NCI-H2081 (cell line): ENCODE measurements at regions not wholly inside any gene's neighbourhood (a gene's known extent, or its start where the extent isn't known, plus 50 kb on each side); places are given as distances from the start of the nearest gene placed in this dataset.
"Not testable (repeated sequence)": the region's sequence is repeated elsewhere in the genome, so short reads cannot be mapped to it uniquely, and the experiment has no call there.

Experiments
- DNase-seq, 2 experiments: peaks; one replicate each; lab custom pipeline; 2025; lab: John Stamatoyannopoulos, UW

DNA sequence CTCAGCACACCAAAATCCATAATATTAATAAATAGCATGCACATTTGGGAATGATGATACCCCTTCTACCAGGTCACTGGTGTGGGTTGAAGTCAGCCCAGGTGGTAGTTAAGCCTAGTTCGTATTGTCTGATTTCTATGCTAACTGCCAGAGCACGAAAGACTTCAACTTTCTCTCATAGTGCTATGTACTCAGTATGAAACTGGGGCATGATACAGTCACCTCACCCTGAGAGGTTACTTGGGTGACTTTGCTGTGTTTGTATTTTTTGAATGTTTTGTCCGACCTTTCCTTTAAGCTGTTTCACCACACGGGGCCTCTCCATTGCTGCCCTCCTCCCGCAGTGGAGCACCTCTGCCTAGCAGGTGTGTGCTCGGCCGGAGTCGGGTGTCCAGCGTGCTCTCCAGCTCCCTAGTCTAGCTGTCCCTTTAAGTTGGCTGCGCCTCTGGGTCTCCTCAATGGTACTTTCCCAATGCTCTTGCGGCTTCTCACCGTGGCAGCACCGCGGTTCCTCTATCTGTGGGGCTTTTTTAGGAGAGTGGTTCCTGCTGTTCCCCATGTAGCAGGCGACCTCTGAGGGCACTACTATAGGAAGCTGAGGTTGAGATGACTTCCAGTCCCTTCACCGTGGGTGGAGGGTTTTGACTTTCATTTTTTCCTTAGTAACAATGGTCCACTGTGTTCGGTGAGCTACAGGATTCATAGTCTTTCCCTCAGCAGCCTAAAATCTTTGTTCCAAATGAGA is 524.0 kb upstream of the PFKP start:
- DNase-seq = no peak

DNA sequence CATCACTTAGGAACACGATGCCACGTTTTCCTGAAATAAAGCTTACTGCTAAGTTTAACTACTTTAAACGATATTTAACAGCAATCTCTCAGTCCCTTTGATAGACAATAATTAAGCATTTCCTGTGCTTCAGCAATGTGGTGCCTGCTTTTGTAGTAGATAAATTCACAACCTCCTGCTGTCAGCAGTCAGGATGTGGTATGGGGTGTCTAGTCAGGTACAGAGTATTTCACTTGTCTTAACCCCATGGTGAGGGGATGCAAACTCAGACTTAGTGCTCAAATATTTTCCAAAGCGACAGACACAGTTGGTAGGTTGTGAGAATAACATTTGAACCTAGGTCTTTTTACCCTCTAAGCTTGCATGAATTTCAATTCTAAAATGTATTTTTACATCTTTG is 526.2 kb upstream of the PFKP start:
- peak in 1 of 2 experiments; percentile 9 for DNase-seq

DNA sequence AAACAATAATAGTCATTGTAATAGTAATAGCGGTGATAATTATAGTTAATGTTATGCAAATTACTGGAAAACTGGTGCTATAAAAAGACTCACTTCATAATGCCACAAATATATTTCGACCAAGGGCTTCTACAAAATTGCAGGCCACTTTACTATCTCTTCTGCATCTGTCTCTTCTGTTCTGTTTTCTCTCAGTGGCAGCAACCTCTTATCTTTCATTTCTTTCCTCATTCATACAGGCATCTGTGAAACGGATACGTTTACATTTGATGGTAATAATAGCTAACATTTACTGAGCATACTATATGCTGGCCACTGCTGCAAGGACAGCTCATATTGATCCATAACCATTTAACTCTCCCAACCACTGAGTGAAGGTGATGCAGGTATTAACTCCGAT is 537.4 kb upstream of the PFKP start:
- no peak for DNase-seq

DNA sequence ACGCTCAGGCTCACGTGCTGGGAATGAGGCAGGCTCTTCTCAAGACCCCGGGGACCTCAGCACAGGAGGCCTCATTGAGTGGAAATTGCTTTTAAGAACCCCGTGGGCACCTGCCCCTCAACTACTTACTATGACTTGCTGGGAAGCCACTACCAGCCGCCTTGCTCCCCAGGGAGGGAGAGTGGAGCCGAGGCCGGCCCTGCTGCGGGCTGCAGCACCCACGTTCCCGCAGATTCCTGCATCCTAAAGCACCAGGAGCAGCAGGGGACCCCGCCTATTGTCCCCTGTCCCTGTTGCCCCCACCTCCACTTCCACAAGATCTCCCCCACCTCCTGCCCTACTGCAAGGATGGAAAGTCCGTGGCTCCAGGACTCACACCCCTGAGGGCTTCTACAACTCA is 541.6 kb upstream of the PFKP start:
- no peak for DNase-seq

DNA sequence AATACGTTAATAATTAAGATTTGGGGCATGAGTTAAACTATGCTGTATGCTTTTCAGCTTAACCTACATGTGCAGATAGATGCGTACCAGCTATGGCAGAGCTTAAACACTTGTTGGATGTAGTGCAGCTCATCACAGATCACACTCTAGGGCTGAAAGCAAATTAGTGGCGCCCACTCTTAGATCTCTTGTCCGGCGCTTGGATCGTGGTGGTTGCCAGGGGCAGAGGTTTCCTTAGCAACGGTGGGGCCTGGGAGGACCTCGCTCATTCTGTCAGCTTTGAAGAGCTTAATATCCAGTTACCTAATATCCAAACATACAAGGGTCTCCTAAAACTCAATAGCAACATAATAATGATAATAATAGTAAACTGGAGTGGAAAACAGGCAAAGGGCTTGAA is 548.2 kb upstream of the PFKP start:
- DNase-seq = no peak

DNA sequence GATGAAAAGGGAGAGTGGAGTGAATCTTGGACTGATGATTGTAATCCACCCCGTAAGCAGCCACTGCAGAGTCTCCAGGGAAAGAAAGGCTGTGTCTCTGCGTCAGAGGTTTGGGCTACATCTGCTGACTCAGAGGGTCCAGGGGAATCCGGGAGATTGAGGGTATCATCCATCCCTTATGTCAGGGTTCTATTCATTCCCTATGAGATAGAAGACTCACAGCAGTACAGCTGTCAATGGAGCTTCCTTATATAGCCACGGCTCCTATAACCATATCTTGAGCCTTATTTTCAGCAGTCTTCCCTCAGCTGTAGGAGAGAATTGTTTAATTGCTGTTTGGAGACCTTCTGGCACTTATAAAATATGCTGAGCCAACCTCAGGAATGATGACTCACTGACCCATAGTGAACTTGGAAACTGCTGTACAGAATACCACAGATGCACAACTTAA is 558.2 kb upstream of the PFKP start:
- DNase-seq = no peak

DNA sequence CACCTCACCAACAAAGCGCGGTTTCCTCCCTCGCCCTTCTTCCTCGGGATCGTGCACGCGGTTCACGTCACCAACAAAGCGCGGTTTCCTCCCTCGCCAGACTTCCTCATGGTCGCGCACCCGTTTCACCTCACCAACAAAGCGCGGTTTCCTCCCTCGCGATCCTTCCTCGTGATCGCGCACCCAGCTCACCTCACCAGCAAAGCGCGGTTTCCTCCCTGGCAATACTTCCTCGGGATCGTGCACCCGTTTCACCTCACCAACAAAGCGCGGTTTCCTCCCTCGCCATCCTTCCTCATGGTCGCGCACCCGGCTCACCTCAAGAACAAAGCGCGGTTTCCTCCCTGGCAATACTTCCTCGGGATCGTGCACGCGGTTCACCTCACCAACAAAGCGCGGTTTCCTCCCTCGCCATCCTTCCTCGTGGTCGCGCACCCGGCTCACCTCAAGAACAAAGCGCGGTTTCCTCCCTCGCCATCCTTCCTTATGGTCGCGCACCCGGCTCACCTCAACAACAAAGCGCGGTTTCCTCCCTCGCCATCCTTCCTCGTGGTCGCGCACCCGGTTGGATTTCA is 565.9 kb upstream of the PFKP start:
- not testable (repeated sequence) for DNase-seq

DNA sequence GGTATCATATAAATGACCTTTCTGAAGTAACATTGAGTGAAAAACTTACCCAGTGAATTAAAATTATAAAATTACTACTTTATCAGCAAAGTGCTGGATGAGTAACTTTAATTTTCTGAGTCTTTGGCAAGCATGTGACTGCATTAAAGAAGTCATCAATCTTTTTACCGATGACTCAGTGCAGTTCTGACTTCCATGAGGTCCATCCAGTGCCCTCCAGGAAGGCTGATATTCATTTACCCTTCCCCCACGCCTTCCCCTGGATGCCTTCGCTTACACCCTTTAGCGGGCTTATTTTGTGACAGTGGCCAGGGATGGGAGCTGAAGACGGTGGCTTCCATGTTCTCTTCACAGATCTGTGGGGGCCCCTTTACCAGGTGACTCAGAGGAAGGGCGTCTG is 572.9 kb upstream of the PFKP start:
- DNase-seq = no peak

DNA sequence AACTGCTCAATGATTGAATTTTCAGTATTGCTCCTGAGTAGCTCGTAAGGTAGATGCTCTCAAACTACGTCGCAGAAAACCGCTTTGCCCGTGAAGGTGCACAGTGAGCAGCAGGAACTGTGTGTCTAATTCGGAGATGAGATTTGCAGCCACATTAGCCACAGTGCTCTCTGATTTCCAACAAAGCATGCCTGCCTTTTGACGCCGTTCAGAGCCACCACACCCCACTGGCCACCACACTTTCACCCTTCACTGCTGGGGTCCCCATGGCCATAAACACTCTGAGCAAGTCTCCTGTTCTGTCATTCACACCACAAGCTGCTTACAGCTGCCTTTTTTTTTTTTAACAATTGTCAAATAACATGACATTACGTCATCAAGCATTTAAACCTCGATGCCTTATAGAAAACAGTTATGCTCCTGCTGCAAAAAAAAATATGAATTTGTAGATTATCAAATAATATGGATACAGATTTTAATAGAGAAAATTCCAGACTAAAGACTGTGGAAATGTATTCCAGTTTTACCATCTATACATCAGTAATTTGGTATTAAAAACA is 578.8 kb upstream of the PFKP start:
- DNase-seq = no peak

DNA sequence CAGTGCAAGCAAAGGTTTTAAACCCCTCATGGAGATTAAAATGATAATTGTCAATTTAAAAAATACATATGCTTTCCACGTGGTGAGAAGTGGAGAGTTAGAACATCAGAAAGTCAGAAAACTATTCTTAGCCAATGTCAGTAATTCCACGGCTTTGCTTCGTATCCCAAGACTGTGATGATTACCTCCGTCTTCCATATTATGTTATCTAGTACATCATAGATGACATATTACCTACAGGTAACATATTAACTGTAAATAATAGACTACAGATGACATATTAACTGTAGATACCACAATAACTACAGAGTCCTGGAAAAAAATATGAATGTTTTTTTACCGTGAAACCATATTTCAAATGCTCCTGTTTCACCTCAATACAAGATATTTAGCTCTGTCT is 579.4 kb upstream of the PFKP start:
- DNase-seq = no peak

DNA sequence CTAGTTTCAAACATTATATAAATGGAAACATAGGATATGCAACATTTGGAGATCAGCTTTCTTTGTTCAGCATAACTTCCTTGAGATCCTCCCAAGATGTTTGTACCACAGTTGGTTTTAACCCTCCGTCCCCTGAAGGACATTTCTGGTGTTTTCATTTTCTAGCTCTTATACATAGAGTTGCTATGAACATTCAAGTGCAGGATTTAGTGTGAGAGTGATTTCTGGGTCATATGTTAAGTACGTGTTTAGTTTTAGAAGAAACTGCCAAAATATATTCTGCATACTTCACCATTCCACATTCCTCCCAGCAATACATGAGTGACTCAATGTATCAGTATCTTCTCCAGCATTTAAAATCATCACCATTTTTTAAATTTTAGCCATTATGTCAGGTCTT is 588.7 kb upstream of the PFKP start:
- no peak for DNase-seq

DNA sequence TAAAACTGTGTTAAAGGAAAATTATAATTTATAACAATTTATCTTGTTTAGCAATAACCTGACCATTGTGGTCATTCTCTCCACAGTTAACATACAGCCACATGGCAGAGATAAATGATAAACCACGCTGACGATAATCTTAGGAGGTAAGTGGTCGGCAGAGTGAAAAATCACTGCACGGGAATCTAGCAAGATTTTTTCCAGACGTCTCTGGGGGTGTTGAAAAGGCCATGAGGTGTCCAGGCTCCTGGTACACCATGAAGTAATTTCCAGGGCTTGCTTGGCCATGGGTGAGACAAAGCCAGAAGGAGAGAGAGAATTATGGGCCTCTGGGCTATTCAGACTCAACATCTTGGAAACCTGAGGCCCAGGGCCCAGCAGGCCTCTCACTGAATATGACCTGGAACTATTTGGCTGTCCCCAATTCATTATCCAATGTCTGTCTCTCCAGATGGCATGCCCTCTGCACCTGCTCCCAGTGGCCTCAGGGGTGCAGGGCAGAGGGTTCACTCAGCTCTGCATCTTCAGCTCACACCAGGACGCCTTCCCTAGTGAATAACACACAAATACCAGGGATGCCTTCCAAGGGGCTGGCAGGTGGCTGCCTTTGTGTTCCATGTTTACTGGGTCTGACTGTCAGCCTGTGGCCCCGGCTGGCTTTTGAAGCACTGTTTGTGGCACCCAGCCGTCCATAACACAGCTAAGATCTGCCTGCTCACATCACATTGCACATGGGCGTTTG is 590.4 kb upstream of the PFKP start:
- DNase-seq = peak; percentile 18 to 75

DNA sequence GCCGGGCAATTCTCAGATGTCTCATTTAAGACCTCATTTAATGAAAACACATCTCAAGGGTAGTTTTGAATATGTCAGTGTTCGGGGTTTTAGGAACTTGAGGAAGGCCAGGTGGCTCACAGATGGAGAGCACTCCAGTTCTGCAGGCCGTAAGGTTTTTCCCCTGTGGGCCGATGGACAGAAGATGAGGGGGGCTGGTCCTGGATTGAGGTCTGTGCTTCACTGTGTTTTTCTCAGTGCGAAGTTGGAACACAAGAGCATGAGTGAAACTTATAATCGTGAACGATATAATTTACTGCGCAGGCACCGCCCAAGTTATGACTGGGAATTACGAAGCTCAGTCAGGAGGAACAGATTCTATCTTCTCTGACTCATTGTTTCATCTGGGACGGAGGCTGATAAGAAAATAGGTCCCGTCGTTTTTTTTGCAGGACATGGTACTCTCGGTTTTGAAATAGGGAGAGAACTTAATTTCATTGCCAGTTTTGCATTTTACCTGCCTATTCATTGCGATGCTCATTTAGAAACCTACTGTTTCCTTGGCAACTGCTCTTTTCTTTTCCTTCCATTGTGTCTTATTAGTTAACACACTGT is 591.0 kb upstream of the PFKP start:
- DNase-seq = no peak

DNA sequence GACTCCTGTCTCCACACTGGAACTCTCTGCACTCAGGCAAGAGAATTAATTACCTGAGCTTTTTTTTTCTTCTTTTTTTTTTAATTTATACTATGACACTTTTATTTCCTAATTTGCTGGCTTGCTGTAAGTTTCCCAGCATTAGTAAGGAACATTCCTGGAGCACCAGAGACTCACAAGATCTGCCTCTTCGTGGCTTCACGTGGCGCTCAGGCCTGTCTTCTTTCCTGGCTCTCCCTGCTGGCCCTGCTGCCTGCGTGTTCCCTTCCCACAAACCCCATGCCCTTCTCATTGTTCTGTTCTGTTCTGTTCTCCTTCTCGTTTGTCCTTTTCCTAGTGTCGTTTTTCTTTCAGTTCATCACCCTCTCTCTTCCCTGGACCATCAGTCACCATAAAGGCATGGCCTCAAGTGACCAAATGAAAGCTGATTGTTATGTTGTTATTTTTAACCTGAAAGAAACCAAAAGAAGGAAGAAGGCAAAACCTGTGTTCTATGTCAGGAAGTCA is 591.6 kb upstream of the PFKP start:
- DNase-seq = no peak

DNA sequence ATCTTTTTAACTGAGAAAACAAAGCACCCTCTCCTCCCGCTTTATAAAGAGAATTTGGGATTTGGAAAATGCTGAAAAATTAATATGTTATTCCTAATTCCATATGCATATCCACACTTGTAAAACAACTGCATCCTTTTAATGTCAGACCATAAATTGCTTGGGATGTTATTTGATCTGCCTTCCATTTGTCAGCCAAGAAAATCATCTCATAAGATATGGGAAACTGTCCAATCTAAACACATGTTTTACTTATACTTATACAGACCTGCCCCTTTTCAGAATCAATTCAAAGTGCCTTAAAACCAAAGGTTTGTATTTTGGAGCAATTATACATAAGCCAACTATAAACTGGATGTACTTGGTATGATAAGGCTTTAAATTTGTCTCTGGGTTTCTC is 595.5 kb upstream of the PFKP start:
- DNase-seq = no peak

DNA sequence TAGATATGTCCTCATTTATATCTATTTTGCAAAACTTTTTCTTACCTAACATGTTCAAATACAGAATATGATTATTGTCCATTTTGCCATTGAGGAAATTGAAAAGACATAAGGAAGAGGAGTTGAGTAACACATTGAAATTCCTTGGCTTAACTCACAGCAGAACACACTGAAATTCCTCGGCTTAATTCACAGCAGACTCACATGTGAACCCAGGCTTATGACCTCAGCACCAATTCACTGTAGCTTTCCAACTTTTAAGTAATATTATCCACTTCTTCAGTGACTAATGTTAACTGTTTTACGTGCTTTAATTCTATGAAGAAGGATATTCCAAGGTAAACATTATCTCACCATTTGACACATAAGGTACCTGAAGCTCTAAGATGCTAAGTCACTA is 597.5 kb upstream of the PFKP start:
- no peak for DNase-seq

DNA sequence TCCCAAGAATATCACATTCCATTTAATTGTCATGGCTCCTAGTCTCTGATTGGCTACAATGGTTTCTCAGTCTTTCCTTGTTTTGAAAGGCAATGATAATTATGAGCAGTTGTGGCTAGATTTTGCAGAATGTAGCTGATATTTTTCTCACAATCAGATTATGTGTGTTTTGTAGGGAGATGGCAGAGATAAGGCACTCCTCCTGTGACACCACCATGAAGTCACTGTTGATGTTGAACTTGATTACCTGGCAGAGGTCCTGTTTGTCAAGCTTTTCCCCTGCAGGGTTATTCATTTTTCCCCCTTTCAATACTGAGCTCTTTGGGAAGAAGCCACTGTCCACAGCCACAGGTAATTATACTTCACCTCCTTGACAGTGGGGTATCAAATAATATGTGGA is 602.9 kb upstream of the PFKP start:
- DNase-seq = no peak

DNA sequence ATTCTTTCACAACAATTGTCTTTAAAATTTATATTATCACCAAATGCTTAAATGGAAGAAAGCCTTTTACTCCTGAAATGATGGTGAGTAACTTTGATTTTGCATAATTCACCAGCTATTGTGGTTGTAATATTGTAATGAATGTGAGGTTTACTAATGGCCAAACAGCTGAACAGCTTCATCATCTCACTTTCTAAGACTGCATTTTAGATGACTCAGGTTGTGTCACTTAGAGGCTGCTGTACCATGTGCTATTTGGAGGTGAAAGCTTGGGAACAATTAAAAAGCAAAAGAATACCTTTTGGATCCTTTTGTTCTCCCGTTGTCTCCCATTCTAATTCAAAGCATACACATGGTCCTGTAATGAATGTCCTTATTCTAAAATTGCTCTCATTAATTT is 604.0 kb upstream of the PFKP start:
- no peak for DNase-seq

DNA sequence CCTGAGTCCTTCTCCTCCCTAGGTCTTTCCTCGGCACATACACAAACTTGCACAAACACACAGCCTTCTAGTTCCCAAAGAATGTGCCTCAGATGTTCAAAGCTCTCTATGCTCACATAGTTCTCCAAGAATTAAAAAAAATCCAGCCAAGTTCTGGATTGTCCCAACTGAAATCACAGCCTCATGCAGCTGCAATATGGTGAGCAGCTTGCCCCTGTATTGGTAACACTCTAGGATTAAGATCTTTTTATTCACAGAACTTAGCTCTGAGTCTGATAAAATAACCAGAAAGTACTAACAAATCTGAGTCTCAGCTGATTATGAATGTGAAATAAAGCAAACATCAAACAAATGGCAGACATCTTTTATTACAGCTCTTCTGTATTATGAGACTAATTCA is 604.8 kb upstream of the PFKP start:
- DNase-seq = no peak

DNA sequence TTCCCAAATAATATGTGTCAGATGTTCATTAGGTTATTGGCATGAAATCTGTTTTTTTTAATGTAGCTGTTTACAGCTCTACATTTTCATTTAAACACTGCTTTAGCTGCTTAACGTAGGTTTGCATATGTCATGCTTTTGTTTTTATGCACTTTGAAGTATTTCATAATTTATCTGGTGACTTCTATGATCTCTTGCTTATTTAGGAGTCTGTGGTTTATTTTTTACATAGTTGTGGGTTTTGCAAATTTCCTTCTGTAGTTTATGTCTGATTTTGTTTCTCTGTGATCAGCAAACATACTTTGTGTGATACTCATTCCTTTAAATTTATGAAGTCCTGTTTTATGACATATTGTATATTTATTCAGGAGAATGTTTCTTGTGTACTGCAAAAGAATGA is 606.5 kb upstream of the PFKP start:
- no peak for DNase-seq

DNA sequence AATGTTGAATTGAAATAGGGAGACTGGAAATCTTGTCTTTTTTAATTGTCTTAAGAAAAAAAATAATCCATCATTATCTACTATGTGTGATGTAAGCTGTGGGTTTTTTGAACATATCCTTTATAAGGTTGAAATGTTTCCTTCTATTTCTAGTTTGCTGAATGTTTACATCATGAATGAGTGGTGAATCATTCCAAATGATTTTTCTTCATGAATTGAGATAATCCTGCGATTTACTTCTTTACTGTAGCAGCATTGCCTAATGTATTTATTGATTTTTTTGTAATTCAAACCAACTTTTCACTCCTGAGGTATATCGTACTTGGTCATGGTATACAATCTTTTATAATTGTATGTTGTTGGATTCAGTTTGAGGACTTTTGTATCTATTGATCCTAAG is 607.6 kb upstream of the PFKP start:
- DNase-seq = no peak

DNA sequence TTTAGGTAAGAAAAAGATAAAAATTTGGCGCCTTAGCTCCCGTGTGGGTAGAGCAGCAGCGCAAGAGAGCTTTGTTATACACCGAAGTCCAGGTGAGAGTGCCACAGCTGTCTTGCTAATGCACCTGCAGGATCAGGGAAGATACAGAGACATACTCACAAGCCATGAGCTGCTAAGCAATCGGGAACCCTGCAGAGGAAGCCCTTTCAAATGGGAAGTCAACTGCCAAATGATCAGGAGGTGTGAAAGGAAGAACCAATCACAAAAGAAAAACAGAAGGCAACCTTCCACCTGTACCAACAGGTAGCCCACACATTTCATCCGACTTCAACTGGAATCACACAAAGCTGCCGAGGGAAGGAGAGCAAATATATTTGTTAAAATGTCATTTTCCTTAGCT is 610.5 kb upstream of the PFKP start:
- no peak for DNase-seq

DNA sequence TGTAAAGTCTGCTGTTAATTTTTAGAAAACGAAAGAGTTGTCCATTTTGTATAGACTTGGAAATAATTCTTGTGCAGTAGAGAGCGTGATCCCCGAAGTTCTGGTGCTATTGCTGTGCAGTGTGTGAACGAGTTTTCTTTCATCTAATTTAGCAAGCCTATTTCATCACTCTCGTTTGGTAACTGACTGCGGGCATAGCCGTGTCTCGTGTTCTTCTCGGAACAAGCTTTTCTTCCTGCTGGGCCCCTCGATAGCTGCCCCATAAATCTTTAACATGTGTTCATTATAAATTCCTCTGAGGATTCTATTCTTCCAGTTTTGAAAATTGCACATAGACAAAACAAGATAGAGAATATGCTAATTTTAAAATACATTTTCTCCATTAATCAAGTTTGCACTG is 622.0 kb upstream of the PFKP start:
- no peak for DNase-seq
